ENCODE measurements at regions not wholly inside any gene's neighbourhood (a gene's known extent, or its start where the extent isn't known, plus 50 kb on each side); places are given as distances from the start of the nearest gene placed in this dataset.
A peak's percentile ranks its signal among the peaks of the same experiment; 100 is the strongest.
"Not testable (repeated sequence)": the region's sequence is repeated elsewhere in the genome, so short reads cannot be mapped to it uniquely, and the experiment has no call there.

DNA sequence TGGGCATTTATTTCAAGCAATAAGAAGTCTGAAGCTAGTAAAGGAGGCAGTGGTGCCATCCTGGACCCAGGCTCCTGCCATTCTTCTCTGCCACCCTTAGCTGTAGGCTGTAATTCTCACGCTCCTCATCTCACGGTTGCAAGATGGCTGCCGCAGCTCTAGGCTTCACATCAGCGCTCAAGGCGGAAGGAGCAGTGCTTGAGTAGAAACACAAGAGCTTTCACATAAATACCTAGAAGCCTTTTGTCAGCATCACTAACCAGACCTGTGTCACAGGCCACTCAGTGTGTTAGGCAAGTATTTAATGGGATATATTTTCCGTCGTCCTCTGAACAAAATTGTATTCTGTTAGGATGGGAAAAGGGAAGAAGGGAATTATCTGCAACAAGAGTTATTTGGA lies 118.9 kb upstream of the KLF14 start:
- Mint-ChIP-seq H3K36me3 (peaks cover 51% of the 10 kb centered on the region), H3K27ac (no peak overlapping the region), H3K27me3 (no peaks in the 10 kb centered on the region), H3K4me3 (no peak overlapping the region), H3K9me3 (peaks cover 21% of the 10 kb centered on the region), H3K4me1 (ENCODE audit: low read depth) (no peaks in the 10 kb centered on the region)
- ChIA-PET POLR2A (no interaction called here), CTCF (no interaction called here)
- intact Hi-C loops (cut with micrococcal nuclease): no loop called here
- DNase-seq: no peak

DNA sequence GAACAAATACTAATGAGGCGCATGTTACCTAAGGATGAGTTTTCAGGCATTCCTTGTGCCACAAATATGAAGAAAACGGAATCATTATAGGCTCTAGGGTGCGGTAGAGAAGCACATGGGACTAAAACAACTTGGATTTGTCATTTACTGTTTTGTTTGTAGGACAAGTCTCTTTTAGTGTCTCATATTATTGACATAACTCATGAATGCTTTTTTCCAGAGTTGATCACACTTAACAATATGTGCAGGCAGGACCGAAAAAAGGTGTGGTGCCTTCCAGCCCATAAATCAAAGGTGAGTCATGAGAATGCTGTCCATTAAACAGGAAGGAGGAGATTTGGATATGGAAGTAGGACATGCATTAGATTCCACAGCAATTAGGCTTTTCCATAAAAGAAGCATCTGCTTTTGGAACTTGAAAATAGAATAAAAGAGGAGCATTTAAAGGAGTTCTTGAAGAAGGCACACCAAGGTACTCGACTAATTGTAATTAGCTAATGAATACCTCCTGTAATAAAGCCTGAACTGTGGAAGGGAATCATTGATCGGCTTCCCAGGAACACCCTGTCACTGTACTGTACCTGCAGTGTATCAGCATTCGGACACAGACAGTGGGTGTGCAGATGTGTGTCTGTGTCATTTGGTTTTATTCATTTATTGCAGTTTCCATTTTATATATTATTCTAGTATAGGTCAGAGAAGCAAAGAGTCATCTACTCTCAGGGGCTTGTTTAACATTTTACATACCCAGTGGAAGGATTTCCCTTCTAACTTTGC lies 119.7 kb upstream of the KLF14 start:
- Mint-ChIP-seq H3K4me3 (no peak overlapping the region), H3K36me3 (peaks cover 59% of the 10 kb centered on the region), H3K27me3 (no peaks in the 10 kb centered on the region), H3K27ac (no peak overlapping the region), H3K4me1 (ENCODE audit: low read depth) (no peaks in the 10 kb centered on the region), H3K9me3 (peaks cover 29% of the 10 kb centered on the region)
- no peak for DNase-seq
- intact Hi-C loops (cut with micrococcal nuclease): no loop called here
- ChIA-PET CTCF (no interaction called here), POLR2A (no interaction called here)

DNA sequence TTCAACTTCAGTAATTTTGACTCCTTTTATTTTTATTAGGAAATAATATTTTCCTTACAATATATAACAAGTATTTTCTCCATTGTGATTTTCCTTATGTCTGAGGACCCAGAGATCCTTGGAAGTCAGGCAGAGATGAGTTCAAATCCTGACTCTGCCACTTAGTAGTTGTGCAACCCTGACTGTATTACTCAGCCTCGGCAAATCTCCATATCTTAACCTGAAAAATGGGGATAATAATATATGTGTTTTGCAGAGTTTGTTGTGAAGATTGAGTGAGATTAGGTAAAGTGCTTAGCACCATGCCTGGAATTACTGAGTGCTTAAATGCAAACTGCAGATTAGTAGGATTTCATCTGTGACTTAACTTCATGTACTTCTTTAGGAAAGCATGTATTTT lies 120.5 kb upstream of the KLF14 start:
- H3K4me1 Mint-ChIP-seq (ENCODE audit: low read depth): no peaks in the 10 kb centered on the region
- DNase-seq: no peak
- no peaks in the 10 kb centered on the region for H3K27me3 Mint-ChIP-seq
- peaks cover 67% of the 10 kb centered on the region for H3K36me3 Mint-ChIP-seq
- H3K9me3 Mint-ChIP-seq: peaks cover 37% of the 10 kb centered on the region
- POLR2A ChIA-PET: no interaction called here
- H3K4me3 Mint-ChIP-seq: no peak overlapping the region
- H3K27ac Mint-ChIP-seq: no peak overlapping the region
- intact Hi-C loops (cut with micrococcal nuclease): no loop called here
- CTCF ChIA-PET: interaction anchor here (2.1 kb wide), 1 partner anchor 16 kb away, joined by 4 read pairs; no protein-coding TSS in a partner anchor

DNA sequence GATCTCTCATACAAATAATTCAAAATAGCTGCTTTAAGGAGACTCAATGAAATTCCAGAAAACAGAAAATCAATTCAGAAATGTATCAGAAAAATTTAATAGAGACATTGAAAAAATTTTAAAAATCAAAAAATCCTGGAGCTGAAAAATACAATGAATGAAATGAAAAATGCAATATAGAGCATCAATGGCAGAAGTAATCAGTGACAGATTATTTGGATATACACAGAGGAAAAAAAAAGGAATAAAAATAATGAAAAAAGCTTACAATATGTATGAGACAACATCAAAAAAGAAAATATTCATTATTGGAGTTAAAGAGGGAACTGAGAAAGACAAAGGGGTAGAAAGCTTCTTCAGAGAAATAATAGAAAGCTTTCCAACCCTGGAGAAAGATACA lies 122.9 kb upstream of the KLF14 start:
- H3K9me3 Mint-ChIP-seq: peaks cover 58% of the 10 kb centered on the region
- H3K36me3 Mint-ChIP-seq: peaks cover 91% of the 10 kb centered on the region
- no peak overlapping the region for H3K27ac Mint-ChIP-seq
- ChIA-PET CTCF (no interaction called here), POLR2A (no interaction called here)
- H3K27me3 Mint-ChIP-seq: no peaks in the 10 kb centered on the region
- no peak for DNase-seq
- no peak overlapping the region for H3K4me3 Mint-ChIP-seq
- intact Hi-C loops (cut with micrococcal nuclease): no loop called here
- no peaks in the 10 kb centered on the region for H3K4me1 Mint-ChIP-seq (ENCODE audit: low read depth)

DNA sequence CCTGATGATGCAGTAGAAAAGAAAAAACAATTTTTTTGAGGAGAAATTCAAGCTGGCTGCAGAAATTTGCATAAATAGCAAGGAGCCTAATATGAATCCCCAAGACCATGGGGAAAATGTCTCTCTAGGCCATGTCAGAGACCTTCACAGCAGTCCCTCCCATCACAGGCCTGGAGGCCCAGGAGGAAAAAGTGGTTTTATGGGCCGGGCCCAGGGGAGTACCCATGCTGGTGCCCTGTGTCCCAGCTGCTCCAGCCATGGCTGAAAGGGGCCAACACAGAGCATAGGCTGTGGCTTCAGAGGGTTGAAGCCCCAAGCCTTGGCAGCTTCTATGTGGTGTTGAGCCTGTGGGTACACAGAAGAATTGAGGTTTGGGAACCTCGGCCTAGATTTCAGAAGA lies 126.8 kb upstream of the KLF14 start:
- H3K27me3 Mint-ChIP-seq; H3K27ac Mint-ChIP-seq; POLR2A ChIA-PET; H3K4me3 Mint-ChIP-seq; intact Hi-C loops (cut with micrococcal nuclease); H3K4me1 Mint-ChIP-seq (ENCODE audit: low read depth); CTCF ChIA-PET; DNase-seq: not testable (repeated sequence)
- peaks cover 69% of the 10 kb centered on the region for H3K9me3 Mint-ChIP-seq
- peaks cover 97% of the 10 kb centered on the region for H3K36me3 Mint-ChIP-seq

DNA sequence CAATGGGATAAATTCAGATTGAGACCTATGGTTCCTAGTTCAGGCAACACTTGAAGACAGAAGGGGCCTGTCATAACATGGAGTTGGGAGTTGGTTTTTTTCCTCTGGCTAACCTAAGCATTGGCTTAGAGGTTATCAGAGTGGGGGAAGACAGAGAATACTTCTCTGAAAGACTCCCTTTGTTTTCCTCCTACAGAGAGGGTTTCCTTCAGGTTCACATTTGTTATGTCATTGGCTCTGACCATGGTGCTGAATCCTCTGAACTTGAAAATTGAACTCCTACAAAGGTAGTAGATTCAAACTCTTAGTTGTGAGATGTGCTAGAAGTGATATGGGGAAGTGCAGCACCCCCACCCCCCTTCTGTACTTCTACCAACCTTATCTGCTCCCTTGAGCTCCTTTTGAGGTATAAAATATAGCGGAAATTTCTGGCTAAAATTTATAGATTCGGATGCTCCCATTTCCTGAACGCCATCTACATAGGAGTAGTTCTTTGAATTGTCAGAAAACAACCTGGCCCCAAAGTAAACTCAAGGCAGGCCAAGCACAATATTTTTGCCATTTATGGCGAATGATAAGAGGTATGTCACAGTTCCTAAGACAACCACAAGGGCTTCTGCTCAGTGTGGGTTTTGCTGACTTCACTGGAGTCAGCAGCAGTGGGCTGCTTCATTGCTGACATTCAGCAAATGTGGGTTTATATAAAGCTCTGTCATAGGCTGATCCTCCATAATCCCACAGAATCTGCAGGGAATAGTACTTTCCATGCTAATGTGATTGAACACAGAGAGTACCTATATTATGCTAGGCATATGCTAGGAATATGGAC lies 131.6 kb upstream of the KLF14 start:
- POLR2A ChIA-PET: no interaction called here

DNA sequence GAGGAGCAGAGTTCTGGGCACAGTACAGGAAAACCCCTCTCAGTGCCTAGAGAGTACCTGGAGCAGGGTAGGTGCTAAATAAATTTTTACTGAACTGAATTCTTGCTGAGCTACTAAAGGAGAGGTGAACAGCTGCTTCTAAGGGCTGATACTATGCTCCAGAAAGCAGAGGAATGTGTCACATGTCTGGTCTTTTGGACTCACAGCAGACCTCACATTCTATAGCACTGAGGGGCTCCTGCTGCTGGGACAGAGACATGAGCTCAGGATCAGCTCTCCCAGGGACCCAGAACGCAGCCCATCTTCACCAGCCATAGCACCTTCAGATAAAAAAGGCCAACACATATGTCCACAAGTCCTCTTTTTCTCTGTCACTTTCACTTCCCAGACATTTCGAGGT lies 133.0 kb upstream of the KLF14 start:
- Mint-ChIP-seq H3K9me3 (peaks cover 11% of the 10 kb centered on the region), H3K4me1 (ENCODE audit: low read depth) (peaks cover 7% of the 10 kb centered on the region), H3K27me3 (no peaks in the 10 kb centered on the region), H3K36me3 (peaks cover 89% of the 10 kb centered on the region), H3K4me3 (no peak overlapping the region), H3K27ac (peak overlapping the region; percentile 70)
- DNase-seq: no peak
- POLR2A ChIA-PET: no interaction called here
- intact Hi-C loops (cut with micrococcal nuclease): no loop called here
- CTCF ChIA-PET: interaction anchor here (0.6 to 1.1 kb wide), 3 partner anchors 9 to 15 kb away, joined by 3 to 4 read pairs (median 3); no protein-coding TSS in a partner anchor

More for the DNA sequence above, 131.6 kb upstream of the KLF14 start:
- intact Hi-C loops (cut with micrococcal nuclease): no loop called here
- Mint-ChIP-seq H3K4me1 (ENCODE audit: low read depth) (peaks cover 2% of the 10 kb centered on the region), H3K9me3 (peaks cover 24% of the 10 kb centered on the region), H3K4me3 (no peak overlapping the region), H3K36me3 (peaks cover 93% of the 10 kb centered on the region), H3K27ac (no peak overlapping the region), H3K27me3 (no peaks in the 10 kb centered on the region)
- CTCF ChIA-PET: no interaction called here
- DNase-seq: no peak

DNA sequence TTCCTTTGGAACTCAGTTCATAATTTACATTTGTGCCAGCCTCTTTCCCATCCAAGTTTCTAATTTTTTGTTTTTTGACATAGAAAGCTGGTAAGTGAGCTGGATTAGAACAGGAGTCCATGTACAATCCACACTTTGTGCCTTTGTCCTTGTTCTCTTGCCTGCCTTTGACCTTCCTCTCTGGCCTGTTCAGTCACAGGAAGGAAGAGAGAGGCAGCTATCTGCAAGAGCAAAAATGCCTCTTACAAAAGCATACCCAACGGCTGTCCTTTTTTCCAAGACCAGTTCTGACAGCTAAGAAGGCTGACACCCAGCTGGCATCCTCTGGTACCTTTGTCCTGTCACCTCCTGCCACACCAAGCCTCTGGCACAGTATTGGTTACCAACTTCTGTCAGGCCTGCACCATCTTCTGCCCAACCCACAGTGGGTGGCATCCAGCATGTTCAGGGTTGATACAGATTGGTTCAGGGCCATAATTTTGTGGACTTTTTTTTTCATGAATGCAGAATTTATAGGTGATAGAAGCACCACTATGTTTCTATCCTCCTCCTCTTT lies 133.7 kb upstream of the KLF14 start:
- DNase-seq: no peak
- Mint-ChIP-seq H3K36me3 (peaks cover 89% of the 10 kb centered on the region), H3K4me1 (ENCODE audit: low read depth) (peaks cover 13% of the 10 kb centered on the region), H3K27me3 (no peaks in the 10 kb centered on the region), H3K27ac (peak overlapping the region; percentile 46), H3K9me3 (peaks cover 6% of the 10 kb centered on the region), H3K4me3 (no peak overlapping the region)
- ChIA-PET POLR2A (interaction anchor here (0.9 kb wide), 1 partner anchor 18 kb away, joined by 3 read pairs; no protein-coding TSS in a partner anchor), CTCF (interaction anchor here (1.1 kb wide), 2 partner anchors 10 to 16 kb away, joined by 3 to 4 read pairs; no protein-coding TSS in a partner anchor)
- intact Hi-C loops (cut with micrococcal nuclease): no loop called here

DNA sequence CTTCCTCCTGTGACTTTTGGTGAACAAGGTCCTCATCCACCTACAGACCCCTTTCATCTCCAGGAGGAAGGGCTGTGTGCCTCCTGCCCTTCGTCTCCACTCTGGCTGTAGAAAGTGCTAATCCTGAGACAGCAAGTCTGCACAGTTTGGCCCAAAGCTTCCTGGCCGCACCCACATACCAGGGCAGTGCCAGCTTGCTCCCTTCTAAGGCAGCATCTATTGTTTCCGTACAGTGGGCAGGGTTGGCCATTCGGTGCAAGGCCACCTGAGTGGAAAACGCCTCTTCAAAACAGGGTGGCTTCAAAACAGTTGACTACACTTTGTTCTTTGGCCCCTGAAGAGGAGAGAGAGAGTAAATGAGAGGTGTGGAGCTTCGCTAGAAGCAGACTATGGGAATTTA lies 134.1 kb upstream of the KLF14 start:
- intact Hi-C loops (cut with micrococcal nuclease): no loop called here
- no peak overlapping the region for H3K4me3 Mint-ChIP-seq

DNA sequence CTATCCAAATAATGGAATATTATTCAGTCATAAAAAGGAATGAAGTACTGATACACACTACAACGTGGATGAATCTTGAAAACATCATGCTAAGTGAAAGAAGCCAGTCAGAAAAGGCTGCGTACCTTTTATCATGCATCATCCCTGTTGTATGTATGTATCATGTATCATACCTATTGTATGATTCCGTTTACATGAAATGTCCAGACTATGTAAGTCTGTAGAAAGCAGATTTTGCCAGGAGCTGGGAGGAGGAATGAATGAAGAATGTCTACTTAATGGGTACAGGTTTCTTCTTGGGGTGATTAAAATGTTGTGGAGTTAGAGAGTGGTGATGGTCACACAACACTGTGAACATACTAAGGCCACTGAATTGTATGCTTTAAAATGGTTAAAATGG lies 135.9 kb upstream of the KLF14 start:
- no peak overlapping the region for H3K4me3 Mint-ChIP-seq
- peaks cover 30% of the 10 kb centered on the region for H3K4me1 Mint-ChIP-seq (ENCODE audit: low read depth)
- CTCF ChIA-PET: no interaction called here
- no peak for DNase-seq
- peaks cover 88% of the 10 kb centered on the region for H3K36me3 Mint-ChIP-seq
- H3K9me3 Mint-ChIP-seq: no peaks in the 10 kb centered on the region
- POLR2A ChIA-PET: no interaction called here
- H3K27ac Mint-ChIP-seq: peak overlapping the region; percentile 72
- H3K27me3 Mint-ChIP-seq: no peaks in the 10 kb centered on the region
- intact Hi-C loops (cut with micrococcal nuclease): no loop called here

More for the DNA sequence above, 134.1 kb upstream of the KLF14 start:
- peak overlapping the region; percentile 55 for H3K27ac Mint-ChIP-seq
- POLR2A ChIA-PET: interaction anchor here (0.9 kb wide), 1 partner anchor 17 kb away, joined by 3 read pairs; no protein-coding TSS in a partner anchor
- H3K4me1 Mint-ChIP-seq (ENCODE audit: low read depth): peaks cover 14% of the 10 kb centered on the region
- H3K27me3 Mint-ChIP-seq: no peaks in the 10 kb centered on the region
- H3K36me3 Mint-ChIP-seq: peaks cover 87% of the 10 kb centered on the region
- CTCF ChIA-PET: interaction anchor here (1.1 kb wide), 2 partner anchors 9 to 16 kb away, joined by 3 to 4 read pairs; no protein-coding TSS in a partner anchor
- H3K9me3 Mint-ChIP-seq: peaks cover 5% of the 10 kb centered on the region
- no peak for DNase-seq

DNA sequence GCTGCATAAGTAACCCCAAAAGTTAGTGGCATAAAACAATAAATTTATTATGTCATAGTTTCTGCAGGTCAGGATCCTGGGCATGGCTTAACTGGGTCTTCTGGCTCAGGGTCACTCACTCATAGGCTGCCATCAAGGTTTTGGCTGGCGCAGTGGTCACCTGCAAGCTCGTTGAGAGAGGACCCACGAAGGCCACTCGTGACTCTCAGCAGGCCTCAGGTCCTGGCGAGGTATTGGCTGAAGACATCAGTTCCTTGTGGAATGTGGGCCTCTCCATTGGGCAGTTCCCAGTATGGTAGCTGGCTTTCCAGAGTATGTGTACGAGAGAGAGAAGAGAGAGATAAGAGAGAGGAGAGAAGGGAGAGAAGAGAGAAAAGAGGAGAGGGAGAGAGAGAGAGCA lies 138.3 kb upstream of the KLF14 start:
- H3K4me1 Mint-ChIP-seq (ENCODE audit: low read depth): peaks cover 47% of the 10 kb centered on the region
- peak overlapping the region; percentile 80 for H3K27ac Mint-ChIP-seq
- H3K27me3 Mint-ChIP-seq: peaks cover 2% of the 10 kb centered on the region
- no peak for DNase-seq
- ChIA-PET CTCF (no interaction called here), POLR2A (interaction anchor here (0.9 kb wide), 1 partner anchor 41 kb away, joined by 5 read pairs; no protein-coding TSS in a partner anchor)
- H3K36me3 Mint-ChIP-seq: peaks cover 84% of the 10 kb centered on the region
- intact Hi-C loops (cut with micrococcal nuclease): no loop called here
- no peaks in the 10 kb centered on the region for H3K9me3 Mint-ChIP-seq
- peak overlapping the region; percentile 27 for H3K4me3 Mint-ChIP-seq

All from activated CD4-positive, alpha-beta memory T cell treated with anti-CD3 and anti-CD28 coated beads for 36 hours (primary cell).